Activated CD4-positive, alpha-beta T cell treated with anti-CD3 and anti-CD28 coated beads, Interleukin-2, amount 50 U/mL, for 16 hours (primary cell): ENCODE measurements at regions not wholly inside any gene's neighbourhood (a gene's known extent, or its start where the extent isn't known, plus 50 kb on each side); places are given as distances from the start of the nearest gene placed in this dataset.
"Not testable (repeated sequence)": the region's sequence is repeated elsewhere in the genome, so short reads cannot be mapped to it uniquely, and the experiment has no call there.

Experiments used
- DNase-seq: peaks from one replicate; pipeline ENCODE4 v3.0.0-alpha.2; 2020

- peak; percentile 52 for DNase-seq
Observed at GRCh38 chr1:117754061-117754969, 148.5 kb downstream of the TENT5C start.

- no peak for DNase-seq
Observed at GRCh38 chr1:117757668-117758067, 151.8 kb downstream of the TENT5C start.

GRCh38 chr1:117758444-117759316, 152.8 kb downstream of the TENT5C start:
- peak; percentile 77 for DNase-seq

- DNase-seq = no peak
Observed at GRCh38 chr1:117759535-117759934, 153.7 kb downstream of the TENT5C start.

DNA sequence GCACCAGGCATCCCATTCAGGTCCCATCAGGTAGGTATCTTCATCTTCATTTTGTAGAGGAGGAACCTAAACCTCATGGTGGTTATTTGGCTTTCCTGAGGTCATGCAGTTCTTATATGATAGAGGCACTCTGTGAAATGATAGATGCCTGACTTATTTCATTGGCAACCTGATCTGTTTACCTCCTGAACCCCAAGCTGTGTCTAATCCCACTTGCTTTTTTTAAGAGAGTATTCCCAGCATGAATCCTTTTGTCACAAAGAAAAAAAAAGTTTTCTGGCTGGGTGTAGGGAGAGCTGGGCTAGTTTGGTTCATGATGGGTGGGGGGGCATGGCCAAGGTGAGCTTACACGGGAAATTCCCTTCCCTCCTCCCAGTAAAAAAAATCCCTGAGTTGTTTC, 154.2 kb downstream of the TENT5C start:
- no peak for DNase-seq

DNA sequence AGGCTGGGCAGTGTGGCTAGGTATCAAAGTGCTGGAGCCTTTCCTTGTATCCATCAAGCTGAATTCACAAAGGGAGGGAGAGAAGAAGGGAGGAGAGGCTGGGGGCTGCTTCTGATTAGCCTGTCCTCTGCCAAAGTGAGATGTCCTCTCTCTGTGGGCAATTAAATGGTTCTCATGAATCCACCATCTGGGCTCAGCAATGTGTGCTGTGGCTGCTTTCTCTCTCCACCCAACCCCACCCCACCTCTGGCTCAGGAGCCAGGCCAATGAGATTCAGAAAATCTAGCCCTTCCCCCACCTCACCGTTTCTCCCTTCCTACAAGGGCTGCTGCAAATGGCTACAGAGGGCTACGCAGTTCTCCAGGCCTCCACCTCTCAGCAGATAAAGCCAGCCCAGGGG, 154.6 kb downstream of the TENT5C start:
- DNase-seq = no peak

- not testable (repeated sequence) for DNase-seq
Observed at GRCh38 chr1:117767756-117768155, 161.7 kb downstream of the GDAP2 start.

DNA sequence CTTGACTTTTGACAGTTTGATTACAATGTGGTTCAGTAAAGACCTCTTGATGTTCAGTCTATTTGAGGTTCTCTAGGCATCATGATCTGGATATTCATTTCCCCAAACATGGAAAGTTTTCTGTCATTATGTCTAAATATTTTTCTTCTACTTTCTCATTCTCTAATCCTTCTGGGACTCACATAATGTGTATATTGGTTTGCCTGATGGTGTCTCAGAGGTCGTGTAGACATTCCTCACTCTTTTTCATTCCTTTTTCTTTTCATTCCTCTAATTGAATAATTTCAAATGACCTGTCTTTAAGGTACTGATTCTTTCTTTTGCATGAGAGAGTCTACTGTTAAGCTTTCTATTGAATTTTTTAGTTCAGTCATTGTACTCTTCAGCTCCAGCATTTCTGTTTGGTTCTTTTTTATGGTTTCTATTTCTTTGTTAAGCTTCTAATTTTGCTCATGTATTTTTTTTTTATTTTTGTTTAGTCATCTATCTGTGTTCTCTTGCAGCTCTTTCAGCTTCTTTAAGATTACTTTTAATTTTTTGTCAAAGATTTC, 158.4 kb downstream of the GDAP2 start:
- DNase-seq = no peak

DNA sequence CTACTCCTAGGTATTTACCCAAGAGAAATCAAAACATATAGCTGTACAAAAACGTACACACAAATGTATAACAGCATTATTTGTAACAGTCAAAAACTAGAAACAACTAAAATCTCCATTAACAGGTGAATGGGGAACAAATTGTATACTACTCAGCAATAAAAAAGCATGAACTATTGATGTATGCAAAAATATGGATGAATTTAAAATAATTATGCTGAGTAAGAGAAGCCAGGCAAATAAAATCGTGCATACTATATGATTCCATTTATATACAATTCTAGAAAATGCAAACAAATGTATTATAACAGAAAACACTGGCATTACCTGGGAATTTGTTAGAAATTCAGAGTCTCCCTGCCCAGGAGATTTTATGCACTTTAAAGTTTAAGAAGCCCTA, 150.1 kb downstream of the GDAP2 start:
- DNase-seq = no peak

DNA sequence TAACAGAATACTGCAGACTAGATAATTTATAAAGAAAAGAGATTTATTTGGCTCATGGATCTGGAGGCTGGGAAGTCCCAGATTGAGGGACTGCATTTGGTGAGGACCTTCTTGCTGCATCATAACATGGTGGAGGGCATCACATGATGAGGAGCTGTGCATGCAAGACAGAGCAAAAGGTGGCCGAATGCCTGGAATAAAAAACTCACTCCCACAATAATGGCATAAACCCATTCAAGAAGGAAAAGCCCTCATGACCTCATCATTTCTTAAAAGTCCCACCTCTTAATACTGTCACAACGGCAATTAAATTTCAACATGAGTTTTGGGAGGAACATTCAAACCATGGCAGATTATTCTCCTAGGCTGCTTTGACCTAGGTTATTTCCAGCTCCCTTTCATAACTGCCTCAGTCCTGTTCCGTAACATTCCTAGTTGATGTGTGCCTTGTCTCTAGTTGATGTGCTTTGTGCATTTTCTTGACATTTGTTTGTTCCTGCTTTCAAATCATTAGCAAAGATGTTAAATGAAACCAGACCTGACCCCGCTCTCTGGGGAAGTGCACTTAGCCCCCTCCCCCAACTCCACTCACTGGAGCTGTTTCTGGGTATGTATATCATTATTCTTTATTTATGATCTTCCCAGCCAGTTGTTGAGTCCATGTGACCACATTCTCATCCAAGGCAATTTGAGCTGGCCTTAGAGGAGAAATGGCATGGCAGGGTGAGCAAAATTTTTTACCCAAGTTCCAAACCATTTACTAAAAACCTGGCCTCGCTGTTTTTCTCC, 148.5 kb downstream of the GDAP2 start:
- DNase-seq = no peak

DNA sequence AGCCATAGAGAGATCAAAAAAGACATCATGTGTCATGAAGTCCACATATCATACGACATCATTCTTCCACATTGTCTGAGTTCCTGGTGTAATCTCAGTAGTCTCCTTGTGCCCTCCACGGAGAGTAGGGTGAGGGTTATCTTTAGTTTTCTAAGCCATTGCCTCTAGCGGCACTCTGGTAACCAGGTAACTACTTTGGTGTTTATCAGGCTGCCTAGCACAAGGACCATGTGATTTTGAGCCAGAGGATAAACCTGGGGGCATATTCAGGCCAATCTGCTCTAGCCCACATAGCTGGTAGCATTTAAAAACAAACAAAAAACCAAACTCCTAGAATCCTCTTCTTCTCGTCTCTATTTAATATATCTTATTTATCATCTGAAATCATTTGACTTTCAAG, 147.4 kb downstream of the GDAP2 start:
- DNase-seq = no peak

GRCh38 chr1:117783606-117784396, 145.6 kb downstream of the GDAP2 start:
- no peak for DNase-seq

GRCh38 chr1:117788014-117788413, 141.4 kb downstream of the GDAP2 start:
- no peak for DNase-seq

DNA sequence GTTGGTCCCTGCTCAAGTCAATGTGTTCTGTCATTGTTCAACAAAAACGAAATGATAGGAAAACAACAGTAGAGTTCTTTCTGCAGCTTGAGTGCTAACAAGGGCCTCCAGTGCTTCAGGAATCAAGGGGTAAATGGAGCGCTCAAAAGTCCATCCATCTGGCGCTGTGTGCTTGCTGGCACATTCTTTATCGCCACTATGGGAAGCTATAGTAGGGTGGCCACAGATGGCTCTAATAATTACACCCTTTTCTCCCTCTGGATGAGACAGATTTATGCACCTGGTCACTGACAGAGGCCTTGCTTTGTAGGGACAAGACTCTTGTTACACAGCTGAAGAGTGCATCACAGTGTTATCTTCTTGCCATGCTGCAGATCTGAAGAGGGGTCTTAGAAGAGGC, 136.0 kb downstream of the GDAP2 start:
- no peak for DNase-seq

DNA sequence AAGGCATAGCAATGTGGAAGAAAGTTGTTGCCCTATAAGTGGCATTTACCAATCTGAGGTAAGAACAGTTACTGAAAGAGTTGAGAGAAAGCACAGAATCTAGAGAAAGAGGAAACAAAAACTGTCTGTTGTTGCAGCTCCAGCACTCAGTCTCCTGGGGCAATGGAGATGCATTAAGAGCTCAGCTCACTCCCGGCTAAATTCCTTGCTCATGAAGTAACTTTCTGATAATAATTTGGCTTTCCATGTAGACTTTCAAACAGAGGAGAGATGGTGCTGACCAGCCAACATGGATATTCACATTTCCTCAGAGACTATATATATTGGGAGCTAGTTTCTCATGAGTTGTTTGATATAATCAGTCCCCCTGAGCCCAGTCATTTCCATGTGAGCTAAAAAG, 135.3 kb downstream of the GDAP2 start:
- DNase-seq = no peak

DNA sequence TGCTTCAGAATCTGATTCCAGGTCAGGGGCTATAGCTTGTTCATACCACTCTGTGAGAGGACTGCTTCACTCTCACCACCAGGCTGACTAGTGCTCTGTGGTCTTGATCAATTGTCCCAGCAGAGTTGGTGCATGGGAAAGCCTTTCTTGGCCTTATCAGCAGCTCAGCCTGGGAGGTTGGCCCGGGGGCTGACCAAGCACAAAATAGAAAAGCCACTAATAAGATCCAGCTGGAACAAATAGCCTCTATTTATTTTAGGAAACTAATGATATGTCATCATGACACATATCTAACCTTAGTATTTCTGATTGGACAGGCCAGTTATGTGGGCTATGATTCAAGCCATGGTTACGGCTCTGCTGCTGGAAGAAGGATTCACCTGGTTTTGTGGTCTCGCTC, 134.2 kb downstream of the GDAP2 start:
- DNase-seq = no peak

DNA sequence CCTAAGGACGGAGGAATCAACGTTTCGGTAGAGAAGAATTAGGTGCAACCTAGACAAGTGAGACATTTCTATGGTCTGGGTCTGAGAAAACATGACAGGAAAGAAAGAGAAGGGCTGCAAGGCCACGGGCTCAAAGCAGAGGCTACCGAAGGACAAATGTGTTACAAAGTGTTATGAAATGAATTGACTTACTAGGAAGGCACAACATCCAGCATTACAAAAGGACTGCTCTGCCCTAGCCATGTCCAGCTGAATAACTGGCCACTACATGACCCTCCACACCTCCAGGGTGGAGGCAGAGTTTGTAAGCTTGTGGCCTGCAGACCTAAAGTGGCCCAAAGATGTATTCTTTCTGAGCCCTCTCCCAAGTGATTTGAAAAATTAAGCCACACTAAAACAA, 133.6 kb downstream of the GDAP2 start:
- DNase-seq = no peak

DNA sequence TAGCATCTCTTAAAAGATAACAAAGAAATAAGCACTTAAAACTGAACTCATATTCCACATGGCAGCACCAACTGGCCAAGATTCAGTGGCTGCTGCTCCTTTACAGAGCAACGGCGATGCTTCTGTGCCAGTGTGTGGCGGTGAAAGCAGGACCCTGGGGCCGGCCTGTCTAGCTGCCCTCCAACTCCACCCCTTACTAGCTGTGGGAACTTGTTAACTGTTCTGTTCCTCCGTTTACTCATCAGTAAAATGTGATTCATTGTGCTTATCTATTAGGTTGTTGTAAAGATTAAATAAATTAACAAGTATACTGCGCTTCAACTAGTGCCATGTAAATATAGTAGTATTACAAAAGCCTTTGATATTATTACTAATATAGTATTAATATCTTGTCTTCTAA, 133.2 kb downstream of the GDAP2 start:
- no peak for DNase-seq

DNA sequence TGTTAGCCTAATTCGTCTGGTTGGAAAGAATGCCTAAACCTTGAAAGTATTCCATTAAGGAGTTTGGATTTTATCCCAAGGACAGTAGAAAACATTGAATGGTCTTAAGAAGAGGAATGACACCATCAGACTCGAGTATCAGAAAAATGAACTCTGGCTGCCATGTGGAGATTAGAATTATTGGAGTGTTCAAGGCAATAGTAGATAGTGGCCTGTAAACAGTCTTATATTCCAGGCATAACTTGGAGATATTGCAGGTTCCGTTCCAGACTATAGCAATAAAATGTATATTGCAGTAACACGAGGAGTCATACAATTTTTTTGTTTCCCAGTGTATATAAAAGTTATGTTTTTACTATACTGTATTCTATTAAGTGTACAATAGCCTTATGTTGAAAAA, 130.9 kb downstream of the GDAP2 start:
- DNase-seq = no peak

- no peak for DNase-seq
Observed at GRCh38 chr1:117802531-117803257, 126.7 kb downstream of the GDAP2 start.

GRCh38 chr1:117803318-117803717, 126.1 kb downstream of the GDAP2 start:
- no peak for DNase-seq
